Stomach (tissue), 4 donors: ENCODE measurements at regions not wholly inside any gene's neighbourhood (a gene's known extent, or its start where the extent isn't known, plus 50 kb on each side); places are given as distances from the start of the nearest gene placed in this dataset.

Source experiments
- EP300 ChIP-seq: sonication (generic); formaldehyde crosslinking; IDR thresholded peaks from one replicate; pipeline ENCODE4 v1.6.1; 2017; ENCODE audit warnings: antibody characterized with exemption
- POLR2A ChIP-seq, 4 donors: fragments of 450-650 bp; IDR thresholded peaks; one replicate each; pipeline ENCODE4 v1.6.1; 2016; ENCODE audit warnings: antibody characterized with exemption in 4 of 4, control low read depth in 2 of 4, mild to moderate bottlenecking in 1 of 4, moderate library complexity in 1 of 4
- POLR2AphosphoS5 ChIP-seq, 3 donors: sonication (generic); formaldehyde crosslinking; IDR thresholded peaks; one replicate each; pipeline ENCODE4 v1.6.1; 2016; ENCODE audit warnings: antibody characterized with exemption in 3 of 3
- TF ChIP-seq, protein P1 (sequence below), 7 experiments: fragments of 450-650 bp in 4 of 7; fragments of 200-600 bp in 3 of 7; sonication (generic) in 3 of 7; IDR thresholded peaks; one replicate each; pipeline ENCODE4 v1.5.1; 2016 to 2019; ENCODE audit warnings: antibody characterized with exemption in 7 of 7, control low read depth in 2 of 7, mild to moderate bottlenecking in 1 of 7

DNA sequence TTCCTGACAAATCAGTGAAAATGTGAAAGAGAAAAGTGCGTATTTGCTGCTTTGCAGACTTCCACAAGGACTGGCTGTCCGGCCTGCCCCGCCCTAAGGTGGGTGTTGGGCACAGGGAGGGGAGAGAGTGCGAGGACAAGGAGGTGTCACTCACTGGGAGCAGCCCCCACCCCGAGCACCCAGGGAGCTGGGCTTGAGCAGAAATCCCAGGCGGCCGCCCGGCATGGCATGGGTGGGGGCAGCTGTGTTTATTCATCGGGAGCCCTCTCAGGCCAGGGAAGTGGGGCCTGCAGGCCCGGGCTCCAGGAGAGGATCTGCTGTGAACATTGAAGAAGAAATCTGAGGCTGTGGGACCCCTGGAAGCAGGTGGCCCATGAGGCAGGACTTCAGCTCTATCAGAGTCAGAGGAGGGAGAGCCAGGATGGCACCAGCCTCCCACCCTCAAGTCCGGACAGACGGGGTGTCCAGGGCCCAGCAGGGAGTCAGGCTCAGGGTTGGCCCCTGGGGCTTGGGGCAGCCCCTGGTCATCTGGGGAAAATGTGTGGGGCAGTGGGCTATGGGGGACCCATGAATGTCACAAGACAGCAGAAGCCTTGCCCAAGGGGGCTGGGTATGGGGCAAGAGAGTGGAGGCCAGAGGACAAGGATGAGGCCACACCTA is 164.4 kb upstream of the PPP2R2D start:
- TF ChIP-seq, protein P1, sequence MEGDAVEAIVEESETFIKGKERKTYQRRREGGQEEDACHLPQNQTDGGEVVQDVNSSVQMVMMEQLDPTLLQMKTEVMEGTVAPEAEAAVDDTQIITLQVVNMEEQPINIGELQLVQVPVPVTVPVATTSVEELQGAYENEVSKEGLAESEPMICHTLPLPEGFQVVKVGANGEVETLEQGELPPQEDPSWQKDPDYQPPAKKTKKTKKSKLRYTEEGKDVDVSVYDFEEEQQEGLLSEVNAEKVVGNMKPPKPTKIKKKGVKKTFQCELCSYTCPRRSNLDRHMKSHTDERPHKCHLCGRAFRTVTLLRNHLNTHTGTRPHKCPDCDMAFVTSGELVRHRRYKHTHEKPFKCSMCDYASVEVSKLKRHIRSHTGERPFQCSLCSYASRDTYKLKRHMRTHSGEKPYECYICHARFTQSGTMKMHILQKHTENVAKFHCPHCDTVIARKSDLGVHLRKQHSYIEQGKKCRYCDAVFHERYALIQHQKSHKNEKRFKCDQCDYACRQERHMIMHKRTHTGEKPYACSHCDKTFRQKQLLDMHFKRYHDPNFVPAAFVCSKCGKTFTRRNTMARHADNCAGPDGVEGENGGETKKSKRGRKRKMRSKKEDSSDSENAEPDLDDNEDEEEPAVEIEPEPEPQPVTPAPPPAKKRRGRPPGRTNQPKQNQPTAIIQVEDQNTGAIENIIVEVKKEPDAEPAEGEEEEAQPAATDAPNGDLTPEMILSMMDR (IDR thresholded peaks at IDR 0.05) = no peak
- TF ChIP-seq POLR2A (IDR thresholded peaks at IDR 0.05) (no peak), POLR2AphosphoS5 (IDR thresholded peaks at IDR 0.05) (no peak), EP300 (no peak)
